NCI-H510A (cell line): ENCODE measurements at regions not wholly inside any gene's neighbourhood (a gene's known extent, or its start where the extent isn't known, plus 50 kb on each side); places are given as distances from the start of the nearest gene placed in this dataset.
"Not testable (repeated sequence)": the region's sequence is repeated elsewhere in the genome, so short reads cannot be mapped to it uniquely, and the experiment has no call there.

Source experiments
- DNase-seq: peaks from one replicate; lab custom pipeline; 2025; lab: John Stamatoyannopoulos, UW

GRCh38 chr2:128510701-128511397 lies 192.2 kb upstream of the HS6ST1 start:
- no peak for DNase-seq

DNA sequence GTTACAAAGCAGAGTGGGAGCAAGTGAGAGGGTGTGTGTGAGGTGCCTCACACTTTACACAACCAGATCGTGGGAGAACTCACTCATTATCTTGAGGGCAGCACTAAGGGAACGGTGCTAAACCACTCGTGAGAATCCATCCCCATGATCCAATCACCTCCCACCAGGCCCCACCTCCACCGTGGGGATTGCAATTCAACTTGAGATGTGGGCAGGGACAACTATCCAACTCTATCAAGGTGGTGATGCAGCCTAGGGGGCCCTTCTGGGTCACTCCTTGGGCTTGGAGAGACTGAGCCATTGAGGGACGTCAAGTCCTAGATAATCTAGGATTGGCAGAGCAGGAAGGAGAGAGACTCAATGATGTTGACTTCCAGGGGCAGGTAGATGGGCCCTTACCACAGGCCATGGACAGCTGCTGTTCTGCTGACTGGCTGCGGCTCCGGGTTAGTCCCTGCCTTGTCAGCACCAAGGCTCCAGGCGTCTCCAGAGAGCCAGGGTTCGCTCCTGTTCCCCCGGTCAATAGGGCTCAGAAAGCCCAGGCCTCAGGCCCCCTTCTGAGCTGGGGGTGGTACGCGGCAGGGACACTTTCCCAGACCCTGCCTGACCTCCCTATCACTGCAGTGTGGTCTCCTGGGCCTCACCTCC lies 193.2 kb upstream of the HS6ST1 start:
- DNase-seq, result no peak

DNA sequence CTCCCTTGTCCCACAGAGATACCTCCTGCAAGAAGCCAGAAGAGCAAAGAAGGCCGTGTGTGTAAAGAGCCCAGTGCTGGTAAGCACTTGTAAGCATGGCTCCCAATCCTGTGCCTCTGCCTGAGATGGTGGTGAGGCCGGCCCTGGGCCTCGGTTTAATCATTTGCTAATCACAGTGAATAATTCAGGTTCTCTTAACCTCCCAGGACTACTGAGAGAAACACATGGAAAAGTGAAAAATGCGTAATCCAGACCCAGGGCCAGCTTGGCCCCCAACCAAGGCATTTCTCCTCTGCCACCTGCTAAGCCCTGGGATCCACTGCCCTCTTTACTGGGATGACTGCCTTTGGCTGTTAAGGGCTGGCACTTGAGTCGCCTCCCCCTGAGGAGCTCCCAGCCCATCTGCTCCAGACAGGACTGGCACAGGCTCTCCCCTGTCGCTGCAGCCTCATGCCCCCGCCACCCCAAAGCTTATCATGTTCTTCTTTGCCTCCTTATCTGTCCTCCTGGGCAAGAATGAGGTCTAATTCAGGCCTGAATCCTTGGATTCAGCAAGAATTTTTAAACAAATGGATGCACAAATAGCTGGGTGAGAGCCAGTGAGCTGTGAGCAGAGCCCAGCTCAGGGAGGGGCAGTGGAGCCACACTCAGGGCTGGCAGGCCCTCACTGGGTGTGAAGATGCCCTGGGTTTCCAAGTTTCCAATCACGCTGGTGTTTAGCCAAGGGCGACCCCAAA lies 193.9 kb upstream of the HS6ST1 start:
- DNase-seq, result no peak

DNA sequence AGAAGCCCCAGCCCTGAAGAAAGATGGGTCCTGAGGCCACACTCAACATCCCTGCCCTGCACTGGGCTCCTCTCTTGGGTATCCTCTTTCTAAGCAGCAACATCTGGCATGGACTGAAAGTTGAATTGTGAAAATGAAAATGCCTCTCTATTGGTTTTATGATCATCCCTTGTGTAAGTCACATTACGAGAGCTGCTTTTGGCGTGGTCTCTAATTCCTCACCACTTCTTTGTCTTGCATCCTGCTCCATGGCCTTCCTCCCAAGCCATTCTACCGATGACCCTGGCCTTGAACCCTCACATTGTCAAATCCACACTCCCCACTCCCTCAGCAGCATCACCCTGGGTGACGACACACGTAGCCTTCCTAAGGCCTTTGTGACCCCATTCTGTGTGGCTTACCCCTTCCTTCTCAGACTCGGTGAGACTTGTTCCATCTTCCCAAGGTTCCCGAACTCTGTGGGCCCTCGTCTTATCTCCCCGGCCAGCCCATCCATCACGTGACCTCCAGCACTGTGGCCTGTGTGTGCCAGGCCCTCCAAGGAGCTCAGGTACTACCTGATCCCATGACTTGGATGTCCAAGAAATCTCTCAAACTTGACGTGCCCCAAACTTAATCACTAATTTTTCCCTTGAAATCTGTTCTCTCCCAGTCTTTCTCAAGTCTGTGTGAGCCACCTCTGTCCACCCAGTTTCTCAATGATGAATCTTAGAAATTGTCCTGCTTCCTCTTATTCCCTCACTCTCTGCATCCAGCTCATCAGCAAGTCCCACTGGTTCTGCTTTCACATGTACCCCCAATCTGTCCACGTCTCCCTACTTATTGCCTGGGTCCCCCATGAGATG lies 194.7 kb upstream of the HS6ST1 start:
- DNase-seq, result no peak

GRCh38 chr2:128513961-128514283 lies 195.3 kb upstream of the HS6ST1 start:
- no peak for DNase-seq

DNA sequence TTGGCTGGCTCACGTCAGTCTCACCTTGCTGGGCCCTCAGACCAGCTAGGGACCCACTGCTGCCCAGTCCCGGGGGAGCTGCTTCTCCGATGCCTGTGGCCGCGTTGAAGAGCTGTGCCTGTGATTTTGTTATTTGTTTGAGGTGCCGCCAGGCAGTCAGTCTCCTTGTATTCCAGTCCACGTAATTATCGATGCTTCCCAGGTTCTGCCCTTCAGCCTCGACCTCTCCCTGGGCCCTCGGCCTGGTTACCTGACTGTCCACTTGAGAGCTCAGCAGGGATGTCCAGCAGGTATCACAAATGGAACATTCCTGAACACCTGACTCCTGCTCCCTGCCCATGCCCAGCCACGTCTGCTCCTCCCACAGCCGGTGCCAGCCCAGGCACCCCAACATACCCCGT lies 195.9 kb upstream of the HS6ST1 start:
- DNase-seq, result no peak

- no peak for DNase-seq
These were observed 198.3 kb upstream of the HS6ST1 start for GRCh38 chr2:128516938-128517337.

DNA sequence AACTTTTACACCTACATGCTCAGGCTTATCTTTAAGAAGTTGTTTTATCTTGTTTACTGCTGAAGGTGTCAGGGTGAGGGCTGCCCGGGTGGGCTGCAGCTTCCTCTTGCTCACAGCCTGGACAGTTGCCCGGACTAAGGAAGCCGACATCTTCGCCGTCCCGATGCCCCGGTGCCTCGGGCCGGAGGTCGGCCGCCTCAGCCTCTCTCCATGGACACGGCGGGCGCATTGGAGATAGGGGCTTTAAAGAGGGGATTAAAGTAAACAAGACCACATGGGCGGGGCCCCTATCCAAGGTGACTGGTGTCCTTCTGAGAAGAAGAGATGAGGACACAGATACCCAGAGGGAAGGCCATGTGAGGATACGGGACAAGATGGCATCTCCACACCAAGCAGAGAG lies 200.4 kb upstream of the HS6ST1 start:
- not testable (repeated sequence) for DNase-seq

DNA sequence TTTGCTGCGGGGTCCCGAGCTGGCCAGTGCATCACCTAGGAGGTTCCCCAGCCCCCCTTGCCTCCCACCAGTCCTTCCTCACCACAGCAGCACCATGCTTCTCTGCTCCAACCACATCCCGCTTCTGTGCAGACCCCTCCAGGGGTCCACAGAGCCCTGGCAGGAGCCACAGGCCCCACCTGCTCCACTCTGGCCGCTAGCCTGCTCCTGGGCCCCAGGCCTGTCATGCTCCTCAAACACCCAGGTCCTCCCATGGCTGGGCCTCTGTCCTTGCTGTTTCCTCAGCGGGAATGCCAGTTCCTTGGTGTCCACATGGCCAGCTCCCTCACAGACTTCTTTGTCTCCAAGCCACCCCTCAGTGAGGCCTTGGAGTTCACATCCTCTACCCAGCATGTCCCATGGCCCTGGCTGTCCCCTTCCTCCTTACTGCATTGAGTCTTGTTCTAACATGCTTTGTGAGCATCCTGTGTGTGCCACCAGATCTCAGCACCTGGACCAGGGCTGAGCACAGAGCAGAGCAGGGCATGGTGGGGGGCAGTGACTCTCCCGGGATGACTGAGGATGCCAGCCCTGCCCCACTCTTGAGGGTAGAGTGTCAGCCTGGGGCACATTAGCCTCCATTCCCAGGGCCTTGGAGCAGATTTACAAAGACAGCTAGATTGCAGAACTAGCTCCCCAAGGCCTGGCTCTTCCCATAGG lies 201.0 kb upstream of the HS6ST1 start:
- no peak for DNase-seq

- DNase-seq, result no peak
These were observed 201.7 kb upstream of the HS6ST1 start for GRCh38 chr2:128520340-128520739.

GRCh38 chr2:128520791-128521190 lies 202.1 kb upstream of the HS6ST1 start:
- no peak for DNase-seq

DNA sequence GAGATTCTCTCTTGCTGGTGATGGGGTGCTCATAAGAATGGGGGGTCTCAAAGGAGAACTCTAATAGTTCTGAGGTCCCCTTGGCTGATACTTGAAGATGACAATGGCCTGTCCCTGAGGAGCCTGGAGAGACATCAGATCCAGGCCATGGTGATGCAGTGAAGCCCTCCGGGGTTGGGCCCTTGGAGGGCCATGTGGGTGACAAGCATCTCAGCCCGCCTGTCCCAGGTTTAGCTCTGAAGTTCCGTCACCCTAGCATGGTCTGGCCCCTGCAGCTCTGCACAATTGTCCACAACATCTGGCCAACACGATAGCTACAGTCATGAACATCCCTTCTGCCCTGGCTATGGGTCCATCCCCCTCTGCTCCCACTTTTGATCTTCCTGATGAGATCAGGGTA lies 202.8 kb upstream of the HS6ST1 start:
- DNase-seq, result no peak

GRCh38 chr2:128522829-128523228 lies 204.2 kb upstream of the HS6ST1 start:
- DNase-seq, result no peak

GRCh38 chr2:128523457-128523856 lies 204.8 kb upstream of the HS6ST1 start:
- DNase-seq, result no peak

DNA sequence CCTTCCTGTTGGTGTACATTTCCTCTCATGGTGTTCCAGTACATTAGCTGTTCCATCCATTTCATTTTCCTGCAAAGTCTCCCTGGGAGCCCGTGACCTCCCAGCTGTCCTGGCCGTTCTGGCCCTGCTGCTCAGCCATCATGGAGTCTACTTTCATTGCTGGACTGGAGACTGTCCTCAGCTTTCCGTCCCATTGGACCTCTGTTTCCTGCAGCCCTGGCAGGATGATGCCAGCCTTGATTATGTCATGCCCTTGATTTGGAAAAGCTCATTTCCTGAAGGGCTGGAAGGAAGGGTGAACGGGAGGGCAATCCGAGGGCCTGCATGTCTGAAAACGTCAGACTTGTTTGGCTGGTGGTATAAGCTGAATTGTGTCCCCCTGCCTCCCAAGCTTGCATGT lies 205.5 kb upstream of the HS6ST1 start:
- no peak for DNase-seq

DNA sequence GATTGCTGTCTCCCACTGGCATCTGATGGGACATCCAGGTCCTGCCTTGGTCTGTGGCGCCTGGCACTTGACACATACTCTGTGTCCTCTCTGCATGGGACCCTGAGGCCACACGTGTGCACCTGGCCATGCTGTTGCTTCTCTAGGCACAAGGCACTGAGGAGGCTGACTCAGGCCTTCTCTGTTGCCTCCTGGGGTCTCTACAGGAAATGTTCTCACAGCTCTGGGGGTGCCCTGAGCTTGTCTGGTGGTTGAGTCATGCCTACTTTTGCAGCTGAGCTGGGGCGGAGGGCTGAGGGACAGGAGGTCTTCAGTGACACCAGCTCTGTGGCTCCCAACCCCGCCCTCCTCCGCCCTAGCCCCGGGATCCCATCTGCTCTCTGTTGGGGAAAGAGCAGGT lies 207.0 kb upstream of the HS6ST1 start:
- DNase-seq, result no peak

GRCh38 chr2:128526455-128526976 lies 207.8 kb upstream of the HS6ST1 start:
- DNase-seq, result no peak

GRCh38 chr2:128528133-128528532 lies 209.5 kb upstream of the HS6ST1 start:
- DNase-seq, result no peak

- DNase-seq, result no peak
These were observed 211.4 kb upstream of the HS6ST1 start for GRCh38 chr2:128530025-128530573.

- no peak for DNase-seq
These were observed 213.2 kb upstream of the HS6ST1 start for GRCh38 chr2:128531856-128532255.

- no peak for DNase-seq
These were observed 214.4 kb upstream of the HS6ST1 start for GRCh38 chr2:128533101-128533500.
